Right kidney (tissue), 1 donor: ENCODE measurements at regions not wholly inside any gene's neighbourhood (a gene's known extent, or its start where the extent isn't known, plus 50 kb on each side); places are given as distances from the start of the nearest gene placed in this dataset.

ENCODE experiments used
- DNase-seq: peaks from one replicate; pipeline ENCODE4 v3.0.0-alpha.2; 2016

- DNase-seq, result no peak
Measured at GRCh38 chr13:70484931-70485330, 376.7 kb upstream of the KLHL1 start.

DNA sequence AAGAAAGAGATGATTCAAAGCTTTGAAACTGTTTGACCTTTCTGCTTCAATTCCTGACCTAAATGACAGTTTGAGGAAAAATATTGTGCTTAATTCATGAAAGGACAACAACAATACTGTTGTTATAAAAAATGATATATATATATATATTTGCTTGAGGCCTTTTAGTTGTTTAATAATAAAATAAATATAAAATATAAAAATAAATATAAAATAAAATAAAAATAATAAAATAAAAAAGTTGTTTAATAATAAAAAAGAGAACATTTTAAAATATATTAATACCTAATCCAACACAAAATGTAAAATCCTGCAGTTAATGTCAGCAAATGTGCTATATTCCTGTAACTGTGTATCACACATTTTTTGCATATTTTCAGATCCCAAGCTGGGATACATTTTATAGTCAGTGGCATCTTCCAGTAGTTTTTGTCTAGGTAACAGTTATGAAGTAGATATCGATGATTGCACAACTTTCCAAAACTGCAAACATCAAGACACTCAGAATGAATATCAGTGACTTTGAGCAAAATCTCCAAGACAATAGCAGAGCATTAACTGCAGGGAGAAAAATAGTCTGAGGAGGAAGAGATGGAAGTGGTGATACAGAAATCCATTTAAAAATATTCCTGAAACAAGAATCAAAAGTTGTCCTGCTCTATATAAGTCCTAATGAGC, 375.5 kb upstream of the KLHL1 start:
- no peak for DNase-seq

DNA sequence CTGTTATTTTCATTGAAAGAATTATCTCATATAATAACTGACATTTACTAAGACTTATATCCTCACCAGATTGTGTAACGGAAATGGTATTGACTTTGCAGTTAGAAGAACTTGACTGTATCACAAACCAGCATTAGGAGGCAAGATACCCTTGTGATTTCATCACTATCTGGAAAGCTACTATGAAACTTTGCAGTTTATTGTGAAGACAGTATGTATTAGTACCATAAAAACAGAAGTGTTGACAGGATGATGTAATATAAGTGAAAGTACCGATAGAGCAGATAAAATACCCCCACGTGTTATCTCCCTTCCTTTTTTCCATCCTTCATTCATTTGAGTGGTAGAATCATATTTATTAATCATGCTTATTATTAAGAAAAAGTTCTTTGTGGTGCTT, 365.7 kb upstream of the KLHL1 start:
- DNase-seq, result no peak

DNA sequence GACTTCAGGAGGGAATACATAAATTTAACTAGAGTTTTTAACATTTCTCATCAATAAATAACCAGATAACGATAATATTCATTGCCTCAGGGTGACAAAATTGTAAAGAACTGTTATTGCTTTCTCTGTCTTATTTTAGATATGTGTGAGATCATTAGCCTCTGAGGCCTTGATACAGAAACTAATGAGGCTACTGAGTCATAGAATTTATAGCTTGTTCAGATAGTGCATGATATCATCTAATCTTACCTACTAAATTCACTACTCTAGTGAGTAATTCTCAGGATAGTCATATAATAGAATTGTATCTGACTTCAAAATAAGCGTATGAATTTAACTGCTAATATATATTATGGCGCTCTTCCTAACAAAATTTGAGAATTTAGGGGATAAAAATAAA, 360.8 kb upstream of the KLHL1 start:
- DNase-seq, result no peak

DNA sequence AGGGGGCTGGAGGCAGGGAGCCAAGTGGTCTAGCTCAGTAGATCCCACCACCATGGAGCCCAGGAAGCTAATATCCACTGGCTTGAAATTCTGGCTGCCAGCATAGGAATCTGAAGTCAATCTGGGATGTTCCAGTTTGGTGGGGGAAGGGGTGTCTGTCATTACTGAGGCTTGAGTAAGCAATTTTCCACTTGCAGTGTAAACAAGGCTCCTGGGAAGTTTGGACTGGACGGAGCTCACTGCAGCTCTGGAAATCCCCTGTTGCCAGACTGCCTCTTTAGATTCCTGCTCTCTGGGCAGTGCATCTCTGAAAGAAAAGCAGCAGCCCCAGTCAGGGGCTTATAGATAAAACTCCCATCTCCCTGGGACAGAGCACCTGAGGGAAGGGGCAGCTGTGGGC, 349.2 kb upstream of the KLHL1 start:
- no peak for DNase-seq

DNA sequence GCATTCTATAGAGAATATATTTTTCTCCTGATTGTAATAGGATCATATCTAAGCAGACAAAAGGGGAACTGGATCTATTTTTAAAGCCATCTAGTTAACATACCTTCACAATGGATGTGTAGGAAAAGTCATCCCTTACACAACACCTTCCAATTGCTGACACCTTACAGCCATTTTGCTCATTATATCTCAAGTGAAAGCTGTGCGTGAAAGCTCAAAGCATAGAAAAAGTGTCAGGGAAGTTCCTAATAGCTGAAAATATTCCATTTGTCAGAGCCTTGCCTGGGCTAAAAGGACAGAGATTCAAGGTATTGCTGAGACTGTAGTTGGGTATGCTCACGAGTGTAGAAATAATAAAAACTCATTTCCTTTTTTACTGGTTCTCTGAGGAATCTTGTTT, 340.6 kb upstream of the KLHL1 start:
- DNase-seq, result no peak

DNA sequence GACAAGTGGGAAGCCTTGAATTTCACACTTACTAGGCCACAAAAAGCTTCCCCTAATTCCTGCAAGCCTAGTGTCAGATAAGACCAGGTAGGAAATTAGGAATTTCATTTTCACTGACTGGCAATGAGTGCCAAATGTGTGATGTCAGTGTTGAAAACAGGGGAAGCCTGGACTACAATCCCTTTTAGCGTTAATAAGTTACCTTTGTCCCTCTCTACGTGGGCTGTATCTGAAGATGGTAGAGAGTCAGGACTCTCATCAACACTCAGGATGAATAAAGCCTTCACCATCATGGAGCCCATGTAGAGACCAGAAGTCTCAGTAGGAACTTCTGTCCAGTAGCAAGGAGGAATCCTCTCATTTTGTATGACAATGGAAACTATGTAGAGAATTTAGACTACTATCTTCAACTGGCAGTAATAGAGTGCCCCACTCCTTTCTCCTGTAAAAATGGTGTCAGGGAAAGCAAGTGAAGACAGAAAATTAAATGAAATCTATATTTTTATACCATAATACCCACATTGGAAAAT, 324.1 kb upstream of the KLHL1 start:
- DNase-seq, result no peak

GRCh38 chr13:70430256-70430655, 322.0 kb upstream of the KLHL1 start:
- DNase-seq, result no peak

- no peak for DNase-seq
Measured at GRCh38 chr13:70424928-70425327, 316.7 kb upstream of the KLHL1 start.

- no peak for DNase-seq
Measured at GRCh38 chr13:70424428-70424827, 316.2 kb upstream of the KLHL1 start.

- no peak for DNase-seq
Measured at GRCh38 chr13:70415136-70415535, 306.9 kb upstream of the KLHL1 start.

DNA sequence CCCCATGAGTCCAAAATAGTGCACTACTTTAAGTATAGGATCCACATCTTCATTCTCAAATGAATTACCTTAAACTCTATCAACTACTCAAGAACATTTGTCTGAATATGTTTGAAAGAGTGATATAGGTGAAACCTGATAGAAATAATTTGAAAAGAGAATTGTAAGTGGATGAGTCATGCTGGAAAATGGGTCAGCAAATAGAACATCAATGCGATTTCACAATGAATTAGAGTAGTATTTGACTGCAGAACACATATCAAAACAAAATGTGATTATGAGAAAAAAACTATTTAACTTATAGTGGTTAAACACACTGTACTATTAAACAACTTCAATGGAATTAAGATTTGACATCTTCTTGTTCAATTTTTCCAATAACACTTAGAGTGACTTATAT, 300.6 kb upstream of the KLHL1 start:
- no peak for DNase-seq

- DNase-seq, result no peak
Measured at GRCh38 chr13:70407486-70407885, 299.2 kb upstream of the KLHL1 start.

DNA sequence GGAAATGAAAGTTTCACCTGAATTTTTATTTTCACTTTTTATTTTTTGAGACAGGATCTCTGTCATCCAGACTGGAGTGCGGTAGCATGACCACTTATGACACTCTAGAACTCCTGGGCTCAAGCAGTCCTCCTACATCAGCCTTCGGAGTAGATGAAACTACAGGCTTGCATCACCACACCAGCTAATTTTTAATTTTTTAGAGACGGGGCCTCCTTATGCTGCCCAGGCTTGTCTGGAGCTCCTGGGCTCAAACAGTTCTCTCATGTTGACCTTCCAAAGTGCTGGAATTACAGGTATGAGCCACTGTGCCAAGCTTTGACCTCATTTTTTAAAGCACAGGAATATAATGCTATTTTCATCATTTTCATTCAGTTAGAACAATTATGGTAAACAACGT, 297.0 kb upstream of the KLHL1 start:
- DNase-seq, result no peak

DNA sequence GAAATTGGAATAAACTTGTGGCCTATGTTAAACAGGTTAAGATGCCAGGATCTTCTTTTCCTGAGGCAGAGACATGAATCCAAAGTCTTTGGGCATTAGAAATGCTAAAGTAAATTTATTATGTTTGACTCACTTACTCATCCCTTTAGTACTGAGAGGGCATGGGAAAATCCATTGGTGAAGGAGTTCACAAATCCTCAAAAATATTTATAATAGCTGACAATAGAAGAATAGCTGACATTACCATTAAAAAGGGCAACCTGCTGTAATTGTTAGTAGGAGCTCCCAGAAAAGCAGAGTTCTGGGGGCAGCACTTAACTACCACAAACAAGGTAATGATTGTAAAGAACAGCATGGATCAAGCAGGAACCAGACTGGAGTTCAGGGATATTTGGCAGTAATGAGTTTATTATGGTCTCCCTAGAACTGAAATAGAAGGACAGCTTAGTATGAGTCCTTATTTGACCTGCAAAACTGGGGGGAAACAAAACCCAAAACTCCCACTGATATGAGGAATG, 285.8 kb upstream of the KLHL1 start:
- no peak for DNase-seq

- DNase-seq, result no peak
Measured at GRCh38 chr13:70391678-70392077, 283.4 kb upstream of the KLHL1 start.

DNA sequence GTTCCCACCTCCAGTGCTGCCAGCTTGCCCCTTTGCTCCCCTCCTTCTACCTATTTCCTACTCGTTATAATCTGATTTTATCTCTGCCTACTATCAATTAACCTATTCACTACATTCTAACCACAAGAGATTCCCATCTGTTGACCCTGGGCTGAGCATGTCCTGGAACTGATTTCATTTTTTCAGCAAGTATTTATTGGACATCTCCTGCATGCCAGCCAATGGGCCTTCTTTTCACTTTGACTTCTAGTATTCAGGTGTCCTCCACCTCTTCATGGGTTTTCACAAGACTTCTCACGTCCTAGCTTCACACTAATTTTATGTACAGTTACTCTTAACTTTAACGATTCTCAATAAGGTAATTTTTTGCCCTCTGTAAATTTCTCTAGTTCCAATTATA, 282.7 kb upstream of the KLHL1 start:
- no peak for DNase-seq

GRCh38 chr13:70390064-70390463, 281.8 kb upstream of the KLHL1 start:
- DNase-seq, result no peak

- DNase-seq, result no peak
Measured at GRCh38 chr13:70388935-70389334, 280.7 kb upstream of the KLHL1 start.

GRCh38 chr13:70386919-70387318, 278.7 kb upstream of the KLHL1 start:
- no peak for DNase-seq

DNA sequence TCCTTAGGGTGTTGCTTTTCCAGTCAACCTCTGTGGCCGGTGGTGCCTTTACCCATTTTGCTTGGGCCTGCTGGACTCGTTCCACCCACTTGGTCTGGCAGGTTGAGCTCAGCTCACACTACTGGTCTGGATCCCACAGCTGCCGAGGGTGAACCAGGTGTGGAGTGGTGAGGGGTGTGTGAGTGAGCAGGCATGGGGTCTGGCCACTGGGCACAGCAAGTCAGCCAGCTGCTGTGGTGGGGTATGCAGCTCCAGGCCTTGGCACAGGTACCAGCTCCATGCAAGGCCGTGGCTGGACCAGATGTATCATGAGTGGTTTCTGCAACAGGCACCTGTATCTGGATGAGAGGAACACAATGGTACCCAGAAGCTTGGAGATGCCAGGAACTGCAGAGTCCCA, 277.6 kb upstream of the KLHL1 start:
- no peak for DNase-seq

GRCh38 chr13:70384156-70384555, 275.9 kb upstream of the KLHL1 start:
- no peak for DNase-seq

- DNase-seq, result no peak
Measured at GRCh38 chr13:70380809-70381208, 272.6 kb upstream of the KLHL1 start.

- no peak for DNase-seq
Measured at GRCh38 chr13:70375718-70376117, 267.5 kb upstream of the KLHL1 start.

DNA sequence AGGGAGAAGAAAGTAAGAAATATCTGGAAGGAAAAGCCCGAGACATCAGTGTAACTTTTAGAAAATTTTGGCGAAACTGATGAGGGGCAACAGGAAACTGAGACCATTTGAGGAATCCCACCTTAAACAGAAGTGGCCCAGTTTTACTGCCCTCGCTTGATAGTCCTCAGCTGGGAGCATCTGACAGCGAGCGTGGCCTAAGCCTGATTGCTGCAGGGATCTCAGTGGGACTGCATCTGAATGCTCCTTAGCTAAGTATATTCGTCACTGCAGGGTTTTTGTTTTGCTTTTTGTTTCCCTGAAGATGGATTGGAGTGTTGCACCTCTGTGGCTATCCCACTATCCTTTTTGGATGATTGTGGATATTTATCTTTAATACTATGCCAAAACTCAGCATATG, 262.7 kb upstream of the KLHL1 start:
- DNase-seq, result no peak
